ENCODE measurements at regions not wholly inside any gene's neighbourhood (a gene's known extent, or its start where the extent isn't known, plus 50 kb on each side); places are given as distances from the start of the nearest gene placed in this dataset.

DNA sequence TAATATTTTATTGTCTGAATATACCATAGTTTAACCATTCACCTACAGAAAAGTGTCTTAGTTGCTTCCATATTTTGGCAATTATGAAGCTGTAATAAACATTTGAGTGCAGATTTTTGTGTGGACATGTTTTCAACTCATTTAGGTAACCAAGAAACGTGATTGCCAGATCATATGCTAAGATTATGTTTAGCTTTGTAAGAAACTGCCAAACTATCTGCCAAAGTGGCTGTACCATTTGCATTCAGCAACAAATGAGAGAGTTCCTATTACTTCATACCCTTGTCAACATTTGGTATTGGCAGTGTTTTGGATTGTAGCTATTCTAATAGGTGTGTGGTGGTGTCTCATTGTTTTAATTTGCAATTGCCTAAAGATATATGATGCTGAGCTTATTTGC lies 233.5 kb downstream of the TMEM26 start:
- H3K4me2 ChIP-seq (ENCODE audit: low read length), result no peak overlapping the region
- H2AFZ ChIP-seq, result no peak overlapping the region
- H3K27ac ChIP-seq, result no peak overlapping the region
- no peaks in the 10 kb centered on the region for H3K4me1 ChIP-seq
- H3K9ac ChIP-seq, result no peak overlapping the region
- no peaks in the 10 kb centered on the region for H3K79me2 ChIP-seq
- TF ChIP-seq, protein P1, sequence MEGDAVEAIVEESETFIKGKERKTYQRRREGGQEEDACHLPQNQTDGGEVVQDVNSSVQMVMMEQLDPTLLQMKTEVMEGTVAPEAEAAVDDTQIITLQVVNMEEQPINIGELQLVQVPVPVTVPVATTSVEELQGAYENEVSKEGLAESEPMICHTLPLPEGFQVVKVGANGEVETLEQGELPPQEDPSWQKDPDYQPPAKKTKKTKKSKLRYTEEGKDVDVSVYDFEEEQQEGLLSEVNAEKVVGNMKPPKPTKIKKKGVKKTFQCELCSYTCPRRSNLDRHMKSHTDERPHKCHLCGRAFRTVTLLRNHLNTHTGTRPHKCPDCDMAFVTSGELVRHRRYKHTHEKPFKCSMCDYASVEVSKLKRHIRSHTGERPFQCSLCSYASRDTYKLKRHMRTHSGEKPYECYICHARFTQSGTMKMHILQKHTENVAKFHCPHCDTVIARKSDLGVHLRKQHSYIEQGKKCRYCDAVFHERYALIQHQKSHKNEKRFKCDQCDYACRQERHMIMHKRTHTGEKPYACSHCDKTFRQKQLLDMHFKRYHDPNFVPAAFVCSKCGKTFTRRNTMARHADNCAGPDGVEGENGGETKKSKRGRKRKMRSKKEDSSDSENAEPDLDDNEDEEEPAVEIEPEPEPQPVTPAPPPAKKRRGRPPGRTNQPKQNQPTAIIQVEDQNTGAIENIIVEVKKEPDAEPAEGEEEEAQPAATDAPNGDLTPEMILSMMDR (IDR thresholded peaks at IDR 0.05), result no peak
- H3K36me3 ChIP-seq (ENCODE audit: control insufficient read depth, insufficient read depth, low read length), result no peaks in the 10 kb centered on the region
- no peak overlapping the region for H3K4me3 ChIP-seq (ENCODE audit: low read depth, low read length)
- H3K27me3 ChIP-seq (ENCODE audit: control insufficient read depth, insufficient read depth, low read length), result no peaks in the 10 kb centered on the region
- no peaks in the 10 kb centered on the region for H3K9me3 ChIP-seq (ENCODE audit: control insufficient read depth, low read length)

DNA sequence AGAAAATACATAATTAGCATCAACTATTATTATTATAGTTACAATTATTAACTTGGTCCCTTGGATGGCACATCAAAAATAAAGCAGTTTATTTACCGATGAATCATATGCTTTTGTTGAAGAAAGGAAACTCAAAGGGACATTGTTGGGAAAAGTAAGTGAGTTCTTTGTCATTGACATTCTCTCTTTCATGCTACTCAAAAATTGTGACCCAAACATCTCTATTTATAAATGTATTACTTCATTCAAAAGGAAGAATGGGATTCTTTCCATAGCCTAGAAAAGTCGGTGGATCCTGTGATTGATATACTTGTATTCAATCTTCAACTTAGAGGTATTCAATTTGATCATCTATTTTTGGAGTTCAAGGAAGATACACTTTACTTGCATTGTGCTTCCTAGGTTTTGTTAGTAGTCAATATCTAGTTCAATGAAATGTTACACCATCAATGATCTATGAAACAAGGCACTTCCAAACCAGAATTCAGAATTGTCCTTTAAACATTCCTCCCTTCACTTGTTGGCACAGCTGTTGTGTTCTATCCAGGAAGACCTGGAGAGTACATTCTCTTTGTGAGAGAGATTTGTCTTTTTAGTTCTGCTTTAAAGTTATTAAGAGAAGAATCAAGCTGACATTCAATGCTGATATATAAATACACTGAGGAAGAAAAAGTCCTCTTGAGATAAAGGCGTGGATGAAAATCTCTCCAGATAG lies 235.2 kb downstream of the TMEM26 start:
- TF ChIP-seq, protein P1 (IDR thresholded peaks at IDR 0.05), result no peak
- no peaks in the 10 kb centered on the region for H3K4me1 ChIP-seq
- no peak overlapping the region for H3K4me2 ChIP-seq (ENCODE audit: low read length)
- no peak overlapping the region for H3K27ac ChIP-seq
- H3K36me3 ChIP-seq (ENCODE audit: control insufficient read depth, insufficient read depth, low read length), result no peaks in the 10 kb centered on the region
- no peaks in the 10 kb centered on the region for H3K79me2 ChIP-seq
- H3K4me3 ChIP-seq (ENCODE audit: low read depth, low read length), result no peak overlapping the region
- no peaks in the 10 kb centered on the region for H3K27me3 ChIP-seq (ENCODE audit: control insufficient read depth, insufficient read depth, low read length)
- H2AFZ ChIP-seq, result no peak overlapping the region
- no peak overlapping the region for H3K9ac ChIP-seq
- no peaks in the 10 kb centered on the region for H3K9me3 ChIP-seq (ENCODE audit: control insufficient read depth, low read length)

DNA sequence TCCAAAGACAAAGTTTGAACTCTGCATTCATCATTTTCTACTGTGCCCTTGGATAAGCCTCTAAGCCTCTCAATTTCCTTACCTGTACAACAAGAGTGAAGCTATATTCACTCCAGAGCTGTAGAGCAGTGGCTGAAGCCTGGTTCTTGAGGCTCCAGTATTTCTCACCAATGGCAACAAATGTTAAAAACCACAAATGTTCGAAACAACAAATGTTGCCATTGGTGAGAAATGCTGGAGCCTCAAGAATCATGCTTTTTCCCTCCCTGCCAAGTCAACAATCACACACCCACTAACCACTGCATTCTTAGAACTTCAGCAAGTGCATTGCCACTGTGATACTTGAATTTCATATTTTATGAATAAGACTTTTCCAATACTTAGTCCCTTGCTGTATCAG lies 237.9 kb downstream of the TMEM26 start:
- TF ChIP-seq, protein P1 (IDR thresholded peaks at IDR 0.05), result no peak
- Histone ChIP-seq H3K9ac (no peak overlapping the region), H3K4me2 (ENCODE audit: low read length) (no peak overlapping the region), H3K4me3 (ENCODE audit: low read depth, low read length) (no peak overlapping the region), H3K79me2 (no peaks in the 10 kb centered on the region), H3K4me1 (no peaks in the 10 kb centered on the region), H3K36me3 (ENCODE audit: control insufficient read depth, insufficient read depth, low read length) (no peaks in the 10 kb centered on the region), H3K9me3 (ENCODE audit: control insufficient read depth, low read length) (no peaks in the 10 kb centered on the region), H2AFZ (no peak overlapping the region), H3K27ac (no peak overlapping the region), H3K27me3 (ENCODE audit: control insufficient read depth, insufficient read depth, low read length) (no peaks in the 10 kb centered on the region)

DNA sequence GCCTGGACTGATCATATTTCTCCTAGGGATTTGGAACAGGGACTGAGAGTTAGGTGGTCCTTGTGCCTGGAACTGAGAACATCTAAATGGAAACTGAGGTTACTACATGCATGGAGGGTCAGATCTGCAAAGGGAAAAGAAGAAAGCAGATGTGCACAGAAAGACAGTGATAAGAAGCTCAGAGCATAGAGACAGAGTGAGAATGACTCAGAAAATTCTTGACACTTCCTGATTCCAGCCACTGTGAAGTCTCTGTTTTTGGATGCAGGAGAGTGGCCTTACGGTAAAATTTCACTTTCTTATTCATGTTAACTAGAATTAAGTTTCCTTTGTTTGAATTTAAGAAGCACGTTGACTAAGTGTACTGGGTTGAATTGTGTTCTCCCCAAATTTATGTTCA lies 241.7 kb downstream of the TMEM26 start:
- no peak overlapping the region for H3K4me3 ChIP-seq (ENCODE audit: low read depth, low read length)
- no peak overlapping the region for H2AFZ ChIP-seq
- H3K27me3 ChIP-seq (ENCODE audit: control insufficient read depth, insufficient read depth, low read length), result no peaks in the 10 kb centered on the region
- H3K4me2 ChIP-seq (ENCODE audit: low read length), result no peak overlapping the region
- H3K27ac ChIP-seq, result no peak overlapping the region
- TF ChIP-seq, protein P1 (IDR thresholded peaks at IDR 0.05), result no peak
- no peaks in the 10 kb centered on the region for H3K4me1 ChIP-seq
- no peak overlapping the region for H3K9ac ChIP-seq
- no peaks in the 10 kb centered on the region for H3K36me3 ChIP-seq (ENCODE audit: control insufficient read depth, insufficient read depth, low read length)
- no peaks in the 10 kb centered on the region for H3K9me3 ChIP-seq (ENCODE audit: control insufficient read depth, low read length)
- H3K79me2 ChIP-seq, result no peaks in the 10 kb centered on the region

DNA sequence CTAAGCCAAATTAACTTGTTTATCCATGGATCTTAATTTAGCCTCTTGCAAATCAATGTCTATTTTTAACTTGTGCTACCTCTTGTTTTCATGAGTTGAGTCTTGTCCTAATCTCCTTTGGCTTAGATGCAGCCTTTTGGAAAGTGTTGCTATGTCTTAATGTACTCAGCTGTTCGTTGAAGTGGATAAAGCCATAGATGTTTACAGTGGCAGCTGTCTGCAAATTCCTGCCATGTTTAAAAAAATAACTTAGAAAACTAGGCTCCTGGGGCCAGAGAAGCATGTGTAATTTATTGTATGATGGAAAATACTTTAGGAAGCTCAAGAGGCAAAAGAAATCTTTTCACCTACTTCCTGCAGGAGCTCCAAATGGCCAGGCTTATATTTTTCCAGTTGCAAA lies 253.1 kb upstream of the RHOBTB1 start:
- H3K27ac ChIP-seq, result no peak overlapping the region
- no peaks in the 10 kb centered on the region for H3K9me3 ChIP-seq (ENCODE audit: control insufficient read depth, low read length)
- H2AFZ ChIP-seq, result no peak overlapping the region
- no peaks in the 10 kb centered on the region for H3K36me3 ChIP-seq (ENCODE audit: control insufficient read depth, insufficient read depth, low read length)
- H3K27me3 ChIP-seq (ENCODE audit: control insufficient read depth, insufficient read depth, low read length), result no peaks in the 10 kb centered on the region
- H3K4me1 ChIP-seq, result no peaks in the 10 kb centered on the region
- TF ChIP-seq, protein P1 (IDR thresholded peaks at IDR 0.05), result no peak
- no peak overlapping the region for H3K4me2 ChIP-seq (ENCODE audit: low read length)
- H3K9ac ChIP-seq, result no peak overlapping the region
- no peaks in the 10 kb centered on the region for H3K79me2 ChIP-seq
- no peak overlapping the region for H3K4me3 ChIP-seq (ENCODE audit: low read depth, low read length)

Data from parathyroid adenoma (tissue), 2 donors.